ENCODE measurements at regions not wholly inside any gene's neighbourhood (a gene's known extent, or its start where the extent isn't known, plus 50 kb on each side); places are given as distances from the start of the nearest gene placed in this dataset.

- Mint-ChIP-seq H3K4me3 (no peak overlapping the region), H3K9me3 (peaks cover 3% of the 10 kb centered on the region), H3K27ac (no peak overlapping the region), H3K36me3 (no peaks in the 10 kb centered on the region), H3K4me1 (no peaks in the 10 kb centered on the region)
- DNase-seq (ENCODE audit: low spot score in 2 of 2), result no peak
- ATAC-seq, result no peak
Measured at GRCh38 chr5:53373451-53374158, 106.8 kb upstream of the FST start.

GRCh38 chr5:53376853-53377252 is 103.6 kb upstream of the FST start:
- Mint-ChIP-seq H3K27ac (no peak overlapping the region), H3K4me3 (no peak overlapping the region), H3K36me3 (no peaks in the 10 kb centered on the region), H3K4me1 (no peaks in the 10 kb centered on the region), H3K9me3 (peaks cover 3% of the 10 kb centered on the region)
- DNase-seq (ENCODE audit: low spot score in 2 of 2) (no peak), ATAC-seq (no peak)

- Mint-ChIP-seq H3K27ac (no peak overlapping the region), H3K4me3 (no peak overlapping the region), H3K4me1 (no peaks in the 10 kb centered on the region), H3K36me3 (no peaks in the 10 kb centered on the region), H3K9me3 (peaks cover 3% of the 10 kb centered on the region)
- ATAC-seq (no peak), DNase-seq (ENCODE audit: low spot score in 2 of 2) (no peak)
Measured at GRCh38 chr5:53378190-53378589, 102.2 kb upstream of the FST start.

- Mint-ChIP-seq H3K9me3 (peaks cover 3% of the 10 kb centered on the region), H3K36me3 (no peaks in the 10 kb centered on the region), H3K4me3 (no peak overlapping the region), H3K4me1 (no peaks in the 10 kb centered on the region), H3K27ac (no peak overlapping the region)
- no peak for DNase-seq (ENCODE audit: low spot score in 2 of 2)
- ATAC-seq, result peak; percentile 40
Measured at GRCh38 chr5:53378590-53379247, 101.7 kb upstream of the FST start.

- ATAC-seq (no peak), DNase-seq (ENCODE audit: low spot score in 2 of 2) (no peak)
- H3K36me3 Mint-ChIP-seq, result no peaks in the 10 kb centered on the region
- no peak overlapping the region for H3K4me3 Mint-ChIP-seq
- H3K9me3 Mint-ChIP-seq, result peaks cover 6% of the 10 kb centered on the region
- no peaks in the 10 kb centered on the region for H3K4me1 Mint-ChIP-seq
- no peak overlapping the region for H3K27ac Mint-ChIP-seq
Measured at GRCh38 chr5:53386341-53386740, 94.1 kb upstream of the FST start.

- Mint-ChIP-seq H3K4me1 (no peaks in the 10 kb centered on the region), H3K36me3 (no peaks in the 10 kb centered on the region), H3K9me3 (peaks cover 6% of the 10 kb centered on the region), H3K4me3 (no peak overlapping the region), H3K27ac (no peak overlapping the region)
- no peak for ATAC-seq
- no peak for DNase-seq (ENCODE audit: low spot score in 2 of 2)
Measured at GRCh38 chr5:53389093-53389492, 91.3 kb upstream of the FST start.

GRCh38 chr5:53392073-53392472 is 88.4 kb upstream of the FST start:
- DNase-seq (ENCODE audit: low spot score in 2 of 2) (no peak), ATAC-seq (no peak)
- Mint-ChIP-seq H3K27ac (no peak overlapping the region), H3K4me3 (no peak overlapping the region), H3K9me3 (peaks cover 6% of the 10 kb centered on the region), H3K36me3 (no peaks in the 10 kb centered on the region), H3K4me1 (no peaks in the 10 kb centered on the region)

GRCh38 chr5:53394808-53395207 is 85.6 kb upstream of the FST start:
- no peaks in the 10 kb centered on the region for H3K36me3 Mint-ChIP-seq
- no peaks in the 10 kb centered on the region for H3K9me3 Mint-ChIP-seq
- no peaks in the 10 kb centered on the region for H3K4me1 Mint-ChIP-seq
- ATAC-seq, result no peak
- DNase-seq (ENCODE audit: low spot score in 2 of 2), result no peak
- H3K27ac Mint-ChIP-seq, result no peak overlapping the region
- H3K4me3 Mint-ChIP-seq, result no peak overlapping the region

GRCh38 chr5:53397141-53397757 is 83.2 kb upstream of the FST start:
- H3K4me1 Mint-ChIP-seq, result no peaks in the 10 kb centered on the region
- H3K27ac Mint-ChIP-seq, result no peak overlapping the region
- no peaks in the 10 kb centered on the region for H3K9me3 Mint-ChIP-seq
- ATAC-seq (no peak), DNase-seq (ENCODE audit: low spot score in 2 of 2) (no peak)
- H3K36me3 Mint-ChIP-seq, result no peaks in the 10 kb centered on the region
- H3K4me3 Mint-ChIP-seq, result no peak overlapping the region

- Mint-ChIP-seq H3K27ac (no peak overlapping the region), H3K9me3 (no peaks in the 10 kb centered on the region), H3K36me3 (no peaks in the 10 kb centered on the region), H3K4me3 (no peak overlapping the region), H3K4me1 (no peaks in the 10 kb centered on the region)
- DNase-seq (ENCODE audit: low spot score in 2 of 2) (no peak), ATAC-seq (no peak)
Measured at GRCh38 chr5:53397845-53398244, 82.6 kb upstream of the FST start.

GRCh38 chr5:53399926-53400697 is 80.3 kb upstream of the FST start:
- ATAC-seq (no peak), DNase-seq (ENCODE audit: low spot score in 2 of 2) (no peak)
- Mint-ChIP-seq H3K9me3 (no peaks in the 10 kb centered on the region), H3K27ac (no peak overlapping the region), H3K36me3 (no peaks in the 10 kb centered on the region), H3K4me1 (no peaks in the 10 kb centered on the region), H3K4me3 (no peak overlapping the region)

- no peaks in the 10 kb centered on the region for H3K9me3 Mint-ChIP-seq
- DNase-seq (ENCODE audit: low spot score in 2 of 2) (no peak), ATAC-seq (no peak)
- no peaks in the 10 kb centered on the region for H3K36me3 Mint-ChIP-seq
- no peak overlapping the region for H3K27ac Mint-ChIP-seq
- H3K4me1 Mint-ChIP-seq, result no peaks in the 10 kb centered on the region
- no peak overlapping the region for H3K4me3 Mint-ChIP-seq
Measured at GRCh38 chr5:53403291-53403690, 77.1 kb upstream of the FST start.

- H3K9me3 Mint-ChIP-seq, result no peaks in the 10 kb centered on the region
- no peak for DNase-seq (ENCODE audit: low spot score in 2 of 2)
- no peak overlapping the region for H3K4me3 Mint-ChIP-seq
- no peak for ATAC-seq
- no peak overlapping the region for H3K27ac Mint-ChIP-seq
- no peaks in the 10 kb centered on the region for H3K36me3 Mint-ChIP-seq
- no peaks in the 10 kb centered on the region for H3K4me1 Mint-ChIP-seq
Measured at GRCh38 chr5:53403758-53404157, 76.7 kb upstream of the FST start.

GRCh38 chr5:53405396-53405795 is 75.0 kb upstream of the FST start:
- H3K36me3 Mint-ChIP-seq, result no peaks in the 10 kb centered on the region
- no peak overlapping the region for H3K27ac Mint-ChIP-seq
- DNase-seq (ENCODE audit: low spot score in 2 of 2) (no peak), ATAC-seq (no peak)
- H3K4me3 Mint-ChIP-seq, result no peak overlapping the region
- no peaks in the 10 kb centered on the region for H3K4me1 Mint-ChIP-seq
- no peaks in the 10 kb centered on the region for H3K9me3 Mint-ChIP-seq

GRCh38 chr5:53406630-53407316 is 73.7 kb upstream of the FST start:
- Mint-ChIP-seq H3K27ac (no peak overlapping the region), H3K4me1 (peaks cover 8% of the 10 kb centered on the region), H3K4me3 (no peak overlapping the region), H3K36me3 (no peaks in the 10 kb centered on the region), H3K9me3 (no peaks in the 10 kb centered on the region)
- ATAC-seq, result peak; percentile 24
- DNase-seq (ENCODE audit: low spot score in 2 of 2), result no peak

Data from stimulated activated effector memory CD8-positive, alpha-beta T cell treated with anti-CD3 and anti-CD28 coated beads, Interleukin-12 subunit alpha, Interleukin-12 subunit beta, amount 100 ng/mL, for 72 hours (primary cell).